HS-5 (cell line): ENCODE measurements at regions not wholly inside any gene's neighbourhood (a gene's known extent, or its start where the extent isn't known, plus 50 kb on each side); places are given as distances from the start of the nearest gene placed in this dataset.
A peak's percentile ranks its signal among the peaks of the same experiment; 100 is the strongest.

ENCODE experiments used
- DNase-seq: peaks from one replicate; pipeline ENCODE4 v3.0.0-alpha.2; 2012; ENCODE audit warnings: low read depth

DNA sequence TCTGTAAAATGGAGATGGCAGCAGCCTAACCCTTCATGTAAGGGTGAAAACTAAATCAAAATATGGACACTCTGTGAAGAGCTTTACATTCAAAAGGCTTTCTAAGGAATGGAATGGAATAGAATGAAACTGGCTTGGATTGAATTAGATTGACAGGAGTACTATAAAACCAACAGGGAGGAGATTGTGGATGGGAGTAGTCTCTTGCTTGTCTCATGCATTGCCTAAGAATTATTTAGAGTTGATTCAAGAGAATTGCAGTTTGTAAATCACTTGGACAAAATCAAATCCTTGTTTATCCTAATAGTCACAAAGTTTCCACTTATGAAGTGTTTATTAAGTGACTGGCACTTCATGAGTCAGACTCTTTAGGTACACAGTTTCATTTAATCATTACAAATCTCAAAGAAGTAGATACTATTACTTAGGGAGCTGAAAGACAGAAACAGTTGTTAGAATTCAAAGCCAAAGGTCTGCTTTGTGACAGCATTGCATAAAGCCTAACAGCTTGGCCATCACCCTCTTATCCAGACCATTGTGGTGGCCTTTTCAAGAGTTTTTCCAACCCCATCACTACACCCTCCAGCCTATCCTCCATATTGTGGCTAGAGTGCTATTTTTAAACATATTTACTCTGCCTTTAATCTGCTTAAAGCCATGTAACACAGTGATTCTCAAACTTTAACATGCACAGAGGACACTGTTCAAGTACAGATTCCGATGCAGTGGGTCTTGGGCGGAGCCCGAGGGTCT lies 91.9 kb upstream of the GHITM start:
- no peak for DNase-seq

DNA sequence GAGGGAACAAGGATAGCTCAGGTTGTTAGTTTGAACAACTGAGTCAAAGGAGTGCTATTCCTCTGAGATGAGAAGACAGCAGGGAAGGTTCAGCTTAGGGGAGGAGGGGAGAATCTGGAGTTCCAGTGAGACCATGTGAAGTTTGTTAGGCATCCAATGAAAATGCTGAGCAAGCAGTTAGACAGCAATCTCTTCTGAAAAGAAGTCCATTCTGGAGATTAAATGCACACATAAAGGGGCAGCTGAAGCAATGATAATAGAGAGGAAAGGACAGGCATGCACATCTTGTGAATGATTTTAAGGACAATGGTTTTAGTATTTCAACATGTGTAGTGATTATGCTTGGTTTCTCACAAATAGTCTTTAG lies 89.7 kb upstream of the GHITM start:
- no peak for DNase-seq

DNA sequence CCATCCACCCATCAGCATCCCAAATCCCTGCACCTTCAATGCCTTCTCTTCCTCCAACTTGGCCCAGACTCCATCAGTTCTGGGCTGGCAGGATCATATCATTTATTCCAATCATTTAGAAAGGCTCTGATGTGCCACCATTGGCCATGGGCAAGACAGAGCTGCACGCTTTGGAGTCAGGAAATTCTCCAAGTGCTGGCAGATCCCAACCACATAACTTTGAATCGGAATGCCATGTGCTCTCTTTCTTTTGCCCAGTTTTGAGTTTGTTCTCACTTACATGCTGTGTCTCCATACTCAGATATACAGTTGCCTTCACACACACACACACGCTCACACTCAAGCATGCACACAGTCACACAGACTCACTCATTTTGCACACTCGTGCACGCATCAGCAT lies 85.7 kb upstream of the GHITM start:
- no peak for DNase-seq

DNA sequence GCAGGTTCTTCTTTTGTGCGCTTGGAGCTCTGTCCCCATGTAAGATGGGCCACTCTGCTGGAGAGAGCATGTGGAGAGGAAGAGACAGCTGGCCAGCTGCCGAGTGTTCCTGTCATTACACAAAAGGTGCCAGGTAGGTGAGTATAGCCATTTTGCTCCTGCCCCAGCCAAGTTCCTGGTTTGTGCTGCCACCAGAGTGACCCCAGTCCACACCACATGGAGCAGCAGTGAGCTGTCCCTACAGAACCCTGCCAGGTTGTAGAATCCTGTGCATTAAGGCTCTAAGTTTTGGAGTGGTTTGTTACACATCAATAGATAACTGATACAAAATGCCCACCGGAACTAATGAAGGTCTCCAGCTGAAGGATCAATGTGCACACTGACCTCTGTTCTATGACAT lies 84.6 kb upstream of the GHITM start:
- DNase-seq = no peak

DNA sequence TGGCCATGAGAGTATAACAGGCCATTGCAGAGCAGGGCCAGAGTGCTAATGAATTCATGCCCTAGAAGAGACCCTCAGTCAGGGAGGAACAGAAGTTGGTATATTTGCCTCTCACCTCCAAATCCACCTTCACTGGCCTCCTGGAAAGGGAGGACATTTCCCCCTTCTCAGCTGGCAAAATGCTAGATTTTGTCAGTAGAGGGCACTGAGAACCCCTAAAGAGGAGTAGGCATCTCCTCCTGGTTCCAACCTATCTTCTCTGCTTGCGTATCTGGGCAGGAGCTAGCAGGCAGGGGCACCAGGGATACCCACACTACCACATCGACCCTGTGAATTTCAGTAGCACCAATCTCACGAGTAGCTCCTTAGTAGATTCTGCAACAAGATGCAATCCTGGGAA lies 79.8 kb upstream of the GHITM start:
- no peak for DNase-seq

DNA sequence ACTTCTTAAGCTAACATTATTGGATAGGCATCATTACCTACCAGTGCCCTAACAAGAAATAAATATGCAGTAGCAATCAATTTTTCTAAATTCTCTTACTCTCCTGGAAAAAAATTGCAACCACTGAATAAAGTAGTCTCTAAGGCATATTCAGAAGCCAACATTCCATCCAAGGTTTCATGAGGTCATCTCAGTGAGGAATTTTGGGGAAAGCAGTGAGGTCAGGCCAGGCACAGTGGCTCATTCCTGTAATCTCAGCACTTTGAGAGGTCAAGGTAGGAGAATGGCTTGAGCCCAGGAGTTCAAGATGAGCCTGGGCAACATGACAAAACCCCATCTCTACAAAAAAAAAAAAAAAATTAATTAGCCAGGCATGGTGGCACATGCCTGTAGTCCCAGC lies 75.9 kb upstream of the GHITM start:
- DNase-seq = no peak

DNA sequence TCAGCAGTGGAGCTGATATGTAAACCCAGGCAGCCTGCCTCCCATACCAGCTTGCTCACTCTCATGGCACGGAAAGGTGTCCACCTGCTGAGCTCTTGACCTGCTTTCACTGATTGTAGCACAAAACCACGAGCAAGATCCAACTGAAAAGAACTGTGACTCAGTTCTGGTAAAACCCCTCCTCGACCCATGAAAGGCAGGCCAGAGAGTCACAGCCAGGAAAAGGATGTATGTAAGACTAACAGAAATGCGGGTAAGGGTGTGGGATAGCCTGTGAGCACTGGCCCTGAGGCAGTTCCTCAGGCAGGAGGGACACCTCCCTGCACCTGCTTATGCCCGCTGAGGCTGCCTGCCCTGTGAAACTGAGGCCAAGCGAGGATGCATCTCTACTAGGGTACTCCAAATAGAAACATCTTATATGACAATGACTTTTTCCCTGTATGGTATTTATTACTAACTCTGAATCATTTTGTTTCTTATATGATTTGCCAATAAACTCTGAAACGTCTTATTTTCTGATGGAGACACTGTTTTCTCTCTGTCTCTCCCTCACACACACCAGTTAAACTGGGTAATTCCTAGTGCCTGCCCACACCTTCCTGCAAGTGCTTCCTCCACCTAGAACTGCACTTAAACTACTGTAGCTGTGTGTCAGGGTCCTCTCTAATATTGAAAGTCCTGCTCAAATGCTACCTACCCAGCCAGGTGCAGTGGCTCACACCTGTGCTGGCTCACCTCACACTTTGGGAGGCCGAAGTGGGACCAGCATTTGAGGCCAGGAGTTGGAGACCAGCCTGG lies 73.3 kb upstream of the GHITM start:
- no peak for DNase-seq

DNA sequence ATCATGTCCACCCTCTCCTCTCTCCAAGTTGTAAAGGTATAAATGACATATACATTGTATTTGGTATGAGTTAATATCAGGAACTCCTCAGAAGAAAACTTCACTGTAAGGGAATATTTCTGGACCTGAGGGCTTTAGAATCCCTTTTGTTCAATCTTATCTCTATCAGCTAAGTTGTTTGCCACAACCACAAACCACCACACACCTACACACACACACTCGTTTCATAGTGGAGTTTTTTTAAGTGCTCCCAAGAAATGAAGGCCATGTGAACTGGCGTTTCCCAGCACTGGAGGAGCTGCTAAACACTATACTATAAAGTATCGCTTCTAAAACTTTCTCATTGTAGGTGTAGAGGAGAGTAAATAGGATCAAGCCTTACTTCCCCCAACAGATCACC lies 64.8 kb upstream of the GHITM start:
- DNase-seq = no peak

DNA sequence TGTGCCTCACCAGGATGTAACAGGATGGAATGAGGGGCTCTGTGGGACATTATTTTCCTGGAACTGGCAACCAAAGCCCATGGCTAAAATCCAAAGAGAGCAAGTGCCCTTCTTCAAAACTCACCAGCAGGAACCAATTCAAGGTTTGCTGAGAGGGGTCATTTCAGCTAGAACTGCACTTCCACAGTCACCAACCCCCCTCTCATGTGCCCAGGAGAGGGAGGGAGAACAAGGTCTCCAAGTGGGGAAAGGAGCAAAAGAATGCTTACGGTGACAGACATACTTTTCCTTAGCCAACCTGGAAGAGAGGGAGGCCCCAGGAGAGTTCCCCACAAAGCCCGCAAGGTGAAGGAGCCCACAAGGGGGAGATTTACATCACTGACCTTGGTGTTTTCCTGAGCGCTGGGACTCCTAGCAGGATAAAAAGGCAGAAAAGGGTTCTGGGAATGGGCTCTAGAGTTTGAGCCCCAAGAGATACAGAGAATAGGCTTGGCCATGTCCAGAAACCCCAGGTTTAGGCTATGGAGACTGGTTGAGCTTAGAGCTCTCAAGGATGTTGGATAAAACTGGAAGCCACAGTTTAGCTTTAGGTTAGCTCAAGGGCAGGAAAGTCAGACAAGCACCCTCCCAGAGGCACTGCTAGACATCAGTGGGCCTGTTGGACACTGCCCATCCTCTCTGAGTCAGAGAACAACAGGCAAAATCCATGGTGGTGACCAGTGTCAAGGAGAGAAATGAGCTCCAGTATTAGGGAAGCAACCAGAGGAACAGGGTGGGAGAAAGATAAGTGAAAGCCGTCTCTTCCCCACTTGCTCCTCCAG lies 63.9 kb upstream of the GHITM start:
- no peak for DNase-seq

DNA sequence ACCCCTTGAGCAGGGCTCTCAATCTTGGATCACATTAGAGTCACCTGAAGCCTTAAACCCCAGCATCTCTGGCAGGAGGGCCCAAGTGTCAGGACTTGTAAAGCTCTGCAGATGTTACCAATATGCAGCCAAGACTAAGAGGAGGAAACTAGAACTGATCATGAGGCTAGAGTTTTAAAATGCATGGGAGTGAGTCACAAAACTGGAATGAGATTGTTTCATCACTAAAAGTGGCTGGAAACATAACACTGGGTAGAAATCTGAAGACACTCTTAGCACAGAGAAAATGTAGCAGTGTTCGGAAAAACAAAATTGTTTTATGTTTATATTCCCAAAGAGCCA lies 63.3 kb upstream of the GHITM start:
- DNase-seq = peak; percentile 80

DNA sequence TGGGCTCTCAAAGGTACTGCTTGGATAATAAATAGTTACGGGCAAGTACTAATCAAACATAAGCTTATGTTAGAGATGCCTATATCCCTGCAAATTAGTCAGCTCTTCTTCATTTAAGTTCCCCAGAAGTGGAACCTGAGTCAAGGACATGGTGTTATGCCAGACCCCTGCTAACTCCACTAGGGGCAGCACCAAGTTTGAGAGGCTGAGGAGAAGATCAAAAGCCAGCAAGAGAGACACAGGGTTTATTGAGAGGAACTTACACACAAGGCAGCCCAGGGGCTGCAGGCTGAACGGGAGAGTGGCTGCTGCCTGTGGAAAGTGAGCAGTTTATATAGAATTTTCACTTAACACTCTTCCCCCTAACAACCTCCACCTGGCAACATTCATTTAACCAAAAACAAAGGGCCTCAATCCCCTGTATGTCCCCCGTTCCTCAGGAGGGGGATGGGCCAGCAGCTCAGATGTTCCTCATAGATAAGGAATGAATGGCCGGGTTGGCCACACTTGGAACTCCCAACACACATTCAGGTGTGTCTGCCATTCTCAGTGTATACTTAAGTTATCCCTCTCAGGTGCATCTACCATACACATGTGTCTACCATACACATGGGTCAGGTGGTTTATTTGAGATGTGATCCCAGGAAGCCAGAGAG lies 62.6 kb upstream of the GHITM start:
- DNase-seq = peak; percentile 29

DNA sequence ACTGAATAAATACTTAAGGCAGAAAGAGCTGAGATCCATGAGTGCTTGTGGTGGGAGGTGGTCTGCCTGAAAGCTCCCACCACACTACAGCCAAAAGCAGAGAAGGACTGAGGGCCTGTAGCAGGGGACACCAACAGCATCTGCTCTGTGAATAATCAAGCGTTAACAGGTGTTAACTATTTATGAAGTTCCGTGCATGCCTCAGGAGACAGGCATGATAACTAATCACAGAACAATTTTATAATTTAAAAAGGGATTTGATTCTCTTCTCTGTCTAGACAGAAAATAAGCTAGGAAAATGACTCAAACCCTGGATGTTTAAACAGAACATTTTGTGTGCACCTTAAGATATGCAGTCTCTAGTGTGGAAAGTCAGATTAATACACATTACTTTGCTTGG lies 61.5 kb upstream of the GHITM start:
- no peak for DNase-seq

DNA sequence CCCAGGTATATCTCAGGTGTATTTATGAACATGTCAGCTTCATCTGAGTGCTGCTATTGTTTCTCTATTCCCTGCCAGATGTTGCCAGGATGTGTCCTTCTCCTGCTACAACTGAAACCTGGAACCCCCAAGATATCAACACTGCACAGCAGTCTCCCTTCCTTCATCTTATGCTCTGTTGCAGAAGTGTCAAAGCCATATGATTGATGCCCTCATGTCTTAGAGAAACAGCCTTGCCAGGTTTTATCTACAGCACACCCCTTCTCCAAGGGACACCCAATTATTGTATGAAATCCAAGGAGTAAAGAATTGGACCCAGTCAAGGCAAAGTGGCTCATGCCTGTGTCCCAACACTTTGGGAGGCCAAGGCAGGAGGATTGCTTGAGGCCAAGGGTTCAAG lies 60.5 kb upstream of the GHITM start:
- DNase-seq = no peak

DNA sequence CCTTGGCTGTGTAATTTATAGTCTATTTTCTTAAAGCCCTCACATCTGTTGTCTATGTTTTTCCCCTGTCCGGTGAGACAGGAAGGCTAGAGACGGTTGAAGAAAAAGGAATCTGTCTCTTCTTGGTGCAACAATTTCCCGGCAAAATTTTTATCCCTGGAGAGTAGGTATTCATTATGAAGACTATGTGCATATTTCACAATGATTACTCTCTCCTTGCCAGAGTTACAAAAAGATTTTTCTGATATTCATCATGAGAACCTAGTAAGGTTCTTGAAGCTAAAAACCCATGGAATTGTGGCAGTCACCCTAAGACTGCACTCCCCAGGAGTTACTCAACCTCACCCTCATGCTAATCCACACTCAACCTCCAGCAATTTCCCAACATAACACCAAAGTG lies 55.0 kb upstream of the GHITM start:
- DNase-seq = no peak

DNA sequence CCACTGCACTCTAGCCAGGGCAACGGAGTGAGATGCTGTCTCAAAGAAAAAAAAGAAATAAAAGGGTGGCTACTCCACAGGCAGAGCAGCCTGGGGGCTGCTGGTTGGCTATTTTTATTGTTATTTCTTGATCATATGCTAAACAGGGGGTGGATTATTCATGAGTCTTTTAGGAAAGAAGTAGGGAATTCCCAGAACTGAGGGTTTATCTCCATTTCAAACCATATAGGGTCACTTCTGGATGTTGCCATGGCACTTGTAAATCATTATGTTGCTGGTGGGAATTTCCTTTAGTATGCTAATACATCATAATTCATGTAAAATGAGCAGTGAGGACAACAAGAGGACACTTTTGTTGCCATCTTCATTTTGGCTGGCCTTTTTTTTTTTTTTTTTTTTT lies 52.1 kb upstream of the GHITM start:
- DNase-seq = no peak

DNA sequence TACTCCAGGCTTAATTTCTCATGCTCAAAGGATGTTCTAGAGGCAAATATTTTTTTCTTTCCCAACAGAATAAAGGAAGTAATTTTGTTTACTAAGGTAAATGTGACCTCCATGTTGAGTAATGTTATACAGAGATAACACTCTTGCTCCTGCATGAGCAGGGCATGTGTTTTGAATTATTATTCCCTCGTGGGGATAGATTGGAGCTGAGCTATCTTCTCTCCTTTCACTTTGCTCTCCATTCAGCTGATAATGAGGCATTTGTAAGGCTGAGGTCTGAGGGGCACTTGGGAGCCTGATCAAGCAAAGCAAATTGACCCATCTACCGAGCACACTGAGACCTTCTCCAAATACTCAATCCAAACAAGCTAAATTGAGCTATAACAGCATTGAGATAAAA lies 50.7 kb upstream of the GHITM start:
- no peak for DNase-seq

DNA sequence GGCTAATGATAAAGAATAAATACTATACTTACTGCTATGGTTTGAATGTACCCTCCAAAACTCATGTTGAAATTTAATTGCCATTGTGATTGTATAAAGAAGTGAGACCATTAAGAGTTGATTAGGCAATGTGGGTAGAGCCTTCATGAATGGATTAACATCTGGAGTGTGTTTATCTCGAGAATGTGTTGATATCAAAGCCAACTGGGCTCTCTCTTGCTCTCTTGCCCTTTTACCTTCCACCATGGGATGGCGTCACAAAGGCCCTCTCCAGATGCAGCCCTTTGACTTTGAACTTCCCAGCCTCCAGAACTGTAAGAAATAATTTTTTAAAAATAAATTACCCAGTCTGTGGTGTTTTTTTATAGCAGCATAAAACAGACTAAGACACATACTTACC lies 50.1 kb upstream of the GHITM start:
- DNase-seq = no peak
